HepG2 (cell line): ENCODE measurements at regions not wholly inside any gene's neighbourhood (a gene's known extent, or its start where the extent isn't known, plus 50 kb on each side); places are given as distances from the start of the nearest gene placed in this dataset.

ENCODE experiments used
- PCBP1 ChIP-seq: fragments of 200-400 bp; formaldehyde crosslinking; IDR thresholded peaks from 2 replicates; pipeline ENCODE4 v1.6.1; 2017; ENCODE audit warnings: mild to moderate bottlenecking, low read depth, low read length, borderline replicate concordance
- PHF8 ChIP-seq: sonication (generic); formaldehyde crosslinking; IDR thresholded peaks from 2 replicates; pipeline ENCODE4 v1.5.0; 2020; ENCODE audit warnings: missing genetic modification reagents
- POLR2A ChIP-seq, 2 experiments: IDR thresholded peaks; 2 replicates each; pipeline ENCODE4 v1.6.1; 2011; ENCODE audit warnings: low read depth in 2 of 2, low read length in 2 of 2, mild to moderate bottlenecking in 1 of 2, moderate library complexity in 1 of 2; ENCODE audit not compliant: insufficient read depth in 1 of 2
- RBAK ChIP-seq: sonication (generic); formaldehyde crosslinking; IDR thresholded peaks from 2 replicates; pipeline ENCODE4 v1.5.1; 2020; ENCODE audit warnings: mild to moderate bottlenecking, missing genetic modification reagents
- ZNF780A ChIP-seq: sonication (generic); formaldehyde crosslinking; IDR thresholded peaks from 2 replicates; pipeline ENCODE4 v1.8.0; 2022; ENCODE audit warnings: mild to moderate bottlenecking, missing genetic modification reagents, moderate library complexity

DNA sequence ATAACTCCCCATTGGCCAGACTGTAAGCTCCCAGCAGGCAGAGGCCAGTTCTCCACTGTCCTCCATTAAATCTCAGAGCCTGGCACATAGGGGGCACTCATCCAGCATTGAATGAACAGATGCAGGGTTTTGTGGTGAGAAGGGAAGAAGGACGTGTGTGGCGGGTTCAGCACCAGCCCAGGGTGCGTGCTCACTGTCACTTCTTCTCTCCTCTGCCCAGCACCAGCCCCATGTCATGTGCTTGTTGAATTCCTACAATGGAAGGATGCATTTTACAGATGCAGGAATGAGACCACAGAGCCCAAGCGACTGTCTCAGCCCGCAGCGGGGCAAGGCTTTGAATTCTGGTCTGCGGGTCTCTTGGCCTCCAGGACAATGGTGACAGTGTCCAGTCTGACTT, 149.9 kb downstream of the CEBPB start:
- TF ChIP-seq PCBP1 (no peak), ZNF780A (no peak), RBAK (CRISPR knock-in tag) (no peak), POLR2A (IDR thresholded peaks at IDR 0.05; ENCODE audit: insufficient read depth in 1 of 2, low read depth in 2 of 2, low read length in 2 of 2) (no peak), PHF8 (no peak)
